ENCODE measurements at regions not wholly inside any gene's neighbourhood (a gene's known extent, or its start where the extent isn't known, plus 50 kb on each side); places are given as distances from the start of the nearest gene placed in this dataset.

GRCh38 chr12:46530373-46531056, 157.9 kb upstream of the SLC38A2 start:
- H3K9me3 ChIP-seq (ENCODE audit: control insufficient read depth, insufficient read depth, low read length): peaks cover 2% of the 10 kb centered on the region; the same call in 1 of the 2 replicates
- H2AK5ac ChIP-seq (ENCODE audit: low read depth, low read length): no peak overlapping the region
- H2BK20ac ChIP-seq (ENCODE audit: low read depth, low read length): no peak overlapping the region
- no peak for DNase-seq
- H2BK120ac ChIP-seq (ENCODE audit: low read depth, low read length): 0 out of 2 replicates have a peak overlapping the region, but pooled peaks have one; percentile 29
- H3K56ac ChIP-seq (ENCODE audit: extremely low read depth, insufficient read depth, low read length): no peak overlapping the region
- BruUV-seq (replicated peaks): no TSS peak
- H3K14ac ChIP-seq (replicated peaks; ENCODE audit: low read depth, low read length): no peak overlapping the region; the same call in 1 of the 2 replicates
- no peak overlapping the region for H3K4me2 ChIP-seq (ENCODE audit: low read depth, low read length)
- H3K4me3 ChIP-seq (ENCODE audit: insufficient read depth, low read depth, low read length): no peak overlapping the region
- ChIA-PET CTCF (no interaction called here), POLR2A (ENCODE audit: unreplicated experiment) (no interaction called here)
- H2AK9ac ChIP-seq (replicated peaks; ENCODE audit: low read depth, low read length, poor library complexity): no peak overlapping the region
- H3K36me3 ChIP-seq (ENCODE audit: control insufficient read depth, insufficient read depth, low read length): no peaks in the 10 kb centered on the region
- TF ChIP-seq CTCF (conservative IDR thresholded peaks at IDR 0.05; ENCODE audit: low read depth, low read length) (no peak), BHLHE40 (IDR thresholded peaks at IDR 0.05; ENCODE audit: low read depth, low read length) (no peak), RFX5 (IDR thresholded peaks at IDR 0.05; ENCODE audit: low read depth, low read length) (no peak), SMC3 (IDR thresholded peaks at IDR 0.05; ENCODE audit: low read depth, low read length) (no peak), FOS (IDR thresholded peaks at IDR 0.05; ENCODE audit: low read depth, low read length) (no peak), MAFK (IDR thresholded peaks at IDR 0.05; ENCODE audit: low read depth, low read length) (no peak), MXI1 (IDR thresholded peaks at IDR 0.05; ENCODE audit: borderline replicate concordance, low read depth, low read length) (no peak), RAD21 (IDR thresholded peaks at IDR 0.05; ENCODE audit: low read length) (no peak), USF2 (IDR thresholded peaks at IDR 0.05; ENCODE audit: low read depth, low read length) (no peak), POLR2A (IDR thresholded peaks at IDR 0.05; ENCODE audit: low read depth, low read length) (no peak), ELK1 (IDR thresholded peaks at IDR 0.05; ENCODE audit: borderline replicate concordance, low read depth, low read length) (no peak), CEBPB (IDR thresholded peaks at IDR 0.05; ENCODE audit: low read depth, low read length) (no peak)
- H3K18ac ChIP-seq (ENCODE audit: low read depth, low read length): no peak overlapping the region
- dilution Hi-C loops (cut with HindIII; ENCODE audit: low sequenced_read_pairs, unreplicated experiment): no loop called here
- intact Hi-C loops (cut with micrococcal nuclease): no loop called here
- H4K91ac ChIP-seq (ENCODE audit: insufficient read depth, low read depth, low read length): no peak overlapping the region
- H2BK5ac ChIP-seq (ENCODE audit: low read depth, low read length, poor library complexity, severe bottlenecking): peak overlapping the region; percentile 31
- H3K4ac ChIP-seq (ENCODE audit: low read depth, low read length): no peak overlapping the region
- no peaks in the 10 kb centered on the region for H4K20me1 ChIP-seq (ENCODE audit: insufficient read depth, low read length)
- H3K9ac ChIP-seq (ENCODE audit: low read depth, low read length): no peak overlapping the region
- no peak overlapping the region for H3K27ac ChIP-seq (ENCODE audit: insufficient read depth, low read length)
- H4K8ac ChIP-seq (ENCODE audit: low read depth in 2 of 2, low read length in 2 of 2): no peak overlapping the region
- no peak for ATAC-seq (ENCODE audit: low read depth)
- H3K79me1 ChIP-seq (ENCODE audit: low read depth in 1 of 2, low read length in 2 of 2): peaks cover 6 to 8% of the 10 kb centered on the region in 2 experiments; a peak in 3 of 4 replicates
- 97% methylated on average over 9 of the region's 14 CpGs; no CpG with 5 or more reads in 1 of the 2 experiments for WGBS, 2 experiments (ENCODE audit: extremely low coverage in 2 of 2, insufficient read length in 1 of 2)
- no peak overlapping the region for H3K23ac ChIP-seq (ENCODE audit: low read depth, low read length)
- H2BK15ac ChIP-seq (ENCODE audit: low read depth, low read length): no peak overlapping the region
- in situ Hi-C loops (cut with MboI; ENCODE audit: low sequenced_read_pairs): no loop called here
- peaks cover 3% of the 10 kb centered on the region; the same call in 1 of the 2 replicates for H3K9me1 ChIP-seq (ENCODE audit: insufficient read depth, low read length)
- no peaks in the 10 kb centered on the region; the same call in none of the 2 replicates for H3K4me1 ChIP-seq (ENCODE audit: control insufficient read depth, insufficient read depth, low read length)
- no peaks in the 10 kb centered on the region for H3K27me3 ChIP-seq (ENCODE audit: control insufficient read depth, insufficient read depth, low read length)
- no peak overlapping the region for H4K5ac ChIP-seq (ENCODE audit: low read depth, low read length)
- H2AFZ ChIP-seq (replicated peaks; ENCODE audit: low read length, poor library complexity): no peak overlapping the region

All from IMR-90 (cell line).